ENCODE measurements at regions not wholly inside any gene's neighbourhood (a gene's known extent, or its start where the extent isn't known, plus 50 kb on each side); places are given as distances from the start of the nearest gene placed in this dataset.
A peak's percentile ranks its signal among the peaks of the same experiment; 100 is the strongest.
"Not testable (repeated sequence)": the region's sequence is repeated elsewhere in the genome, so short reads cannot be mapped to it uniquely, and the experiment has no call there.

GRCh38 chr4:100900945-100901344 lies 383.1 kb upstream of the EMCN start:
- H3K4me3 ChIP-seq (ENCODE audit: low read length); H3K4me1 ChIP-seq (ENCODE audit: control insufficient read depth, insufficient read depth, low read length); H3K27me3 ChIP-seq (ENCODE audit: control insufficient read depth, insufficient read depth); intact Hi-C loops (cut with DNase I); ATAC-seq; H3K27ac ChIP-seq (ENCODE audit: low read length); H3K9me3 ChIP-seq (ENCODE audit: control insufficient read depth, low read length); DNase-seq: not testable (repeated sequence)
- WGBS = 85% methylated on average over 5 of the region's 5 CpGs

- no peaks in the 10 kb centered on the region for H3K27me3 ChIP-seq (ENCODE audit: control insufficient read depth, insufficient read depth)
- no peaks in the 10 kb centered on the region for H3K4me1 ChIP-seq (ENCODE audit: control insufficient read depth, insufficient read depth, low read length)
- H3K27ac ChIP-seq (ENCODE audit: low read length) = no peak overlapping the region
- DNase-seq (no peak), ATAC-seq (no peak)
- intact Hi-C loops (cut with DNase I) = no loop called here
- no peaks in the 10 kb centered on the region for H3K9me3 ChIP-seq (ENCODE audit: control insufficient read depth, low read length)
- WGBS = 91% methylated on average over 11 of the region's 11 CpGs
- no peak overlapping the region for H3K4me3 ChIP-seq (ENCODE audit: low read length)
Measured at GRCh38 chr4:100900134-100900533, 382.3 kb upstream of the EMCN start.

GRCh38 chr4:100898844-100899243 lies 381.0 kb upstream of the EMCN start:
- DNase-seq (no peak), ATAC-seq (no peak)
- Histone ChIP-seq H3K27me3 (ENCODE audit: control insufficient read depth, insufficient read depth) (no peaks in the 10 kb centered on the region), H3K9me3 (ENCODE audit: control insufficient read depth, low read length) (no peaks in the 10 kb centered on the region), H3K27ac (ENCODE audit: low read length) (no peak overlapping the region), H3K4me3 (ENCODE audit: low read length) (no peak overlapping the region), H3K4me1 (ENCODE audit: control insufficient read depth, insufficient read depth, low read length) (no peaks in the 10 kb centered on the region)
- intact Hi-C loops (cut with DNase I) = no loop called here

DNA sequence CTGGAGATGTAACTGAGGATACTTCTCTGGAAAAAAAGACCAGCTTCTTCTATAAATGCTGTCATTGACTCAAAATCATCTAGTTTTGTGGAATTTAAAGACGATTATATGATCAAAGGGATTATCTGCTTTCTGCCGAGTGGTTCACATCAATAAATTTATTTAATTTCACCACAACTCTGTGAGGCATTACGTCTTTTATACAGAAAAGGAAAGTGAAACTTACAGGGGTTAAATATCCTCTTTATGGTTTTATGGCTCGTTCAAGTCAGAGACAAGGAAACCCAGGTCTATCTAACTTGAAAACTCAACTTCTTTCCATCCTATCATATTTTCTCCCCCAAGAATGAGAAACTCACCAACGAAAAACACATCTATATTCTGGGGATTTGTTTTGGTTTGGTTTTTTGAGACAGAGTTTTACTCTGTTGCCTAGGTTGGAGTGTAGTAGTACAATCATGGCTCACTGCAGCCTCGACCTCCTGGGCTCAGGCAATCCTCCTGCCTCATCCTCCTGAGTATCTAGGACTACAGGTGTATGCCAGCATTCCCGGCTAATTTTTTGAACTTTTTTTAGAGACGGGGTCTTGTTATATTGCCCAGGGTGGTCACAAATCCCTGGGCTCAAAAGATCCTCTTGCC lies 377.9 kb upstream of the EMCN start:
- Histone ChIP-seq H3K4me1 (ENCODE audit: control insufficient read depth, insufficient read depth, low read length) (no peaks in the 10 kb centered on the region), H3K27ac (ENCODE audit: low read length) (no peak overlapping the region), H3K27me3 (ENCODE audit: control insufficient read depth, insufficient read depth) (no peaks in the 10 kb centered on the region), H3K4me3 (ENCODE audit: low read length) (peak overlapping the region; percentile 60), H3K9me3 (ENCODE audit: control insufficient read depth, low read length) (no peaks in the 10 kb centered on the region)
- no peak for DNase-seq
- 59% methylated on average over 8 of the region's 8 CpGs for WGBS
- intact Hi-C loops (cut with DNase I) = no loop called here
- ATAC-seq = no peak

DNA sequence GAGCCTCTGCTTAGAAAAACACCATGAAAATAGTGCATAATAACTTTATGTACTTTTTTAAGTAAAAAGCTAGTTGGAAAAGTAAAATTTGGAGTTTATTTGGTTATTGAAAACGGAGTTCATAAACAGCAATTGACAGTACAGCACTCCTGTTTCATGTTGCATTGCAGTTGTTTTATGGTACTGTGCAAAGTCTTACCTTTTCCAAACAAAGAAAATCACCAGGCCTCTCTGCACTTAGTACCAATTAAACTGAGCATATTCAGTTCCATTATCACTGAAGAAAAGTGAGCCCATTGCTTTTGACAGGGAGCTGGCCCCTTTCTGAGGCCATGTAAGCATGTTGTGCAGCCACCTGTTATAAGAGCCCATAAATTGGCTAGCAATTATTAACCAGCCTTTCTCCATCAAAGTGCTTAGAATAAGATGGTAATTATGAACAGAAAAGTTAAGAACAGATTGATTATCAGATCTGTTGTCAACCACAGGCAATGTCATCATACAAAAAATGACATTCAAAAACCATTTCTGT lies 376.6 kb upstream of the EMCN start:
- WGBS = 79% methylated on average over 1 of the region's 1 CpG

GRCh38 chr4:100891808-100892207 lies 374.0 kb upstream of the EMCN start:
- DNase-seq (no peak), ATAC-seq (no peak)
- H3K4me1 ChIP-seq (ENCODE audit: control insufficient read depth, insufficient read depth, low read length) = no peaks in the 10 kb centered on the region
- no peaks in the 10 kb centered on the region for H3K27me3 ChIP-seq (ENCODE audit: control insufficient read depth, insufficient read depth)
- H3K4me3 ChIP-seq (ENCODE audit: low read length) = no peak overlapping the region
- intact Hi-C loops (cut with DNase I) = no loop called here
- WGBS = 81% methylated on average over 2 of the region's 2 CpGs
- no peaks in the 10 kb centered on the region for H3K9me3 ChIP-seq (ENCODE audit: control insufficient read depth, low read length)
- no peak overlapping the region for H3K27ac ChIP-seq (ENCODE audit: low read length)

More for the DNA sequence above, 376.6 kb upstream of the EMCN start:
- no peak overlapping the region for H3K27ac ChIP-seq (ENCODE audit: low read length)
- ATAC-seq (no peak), DNase-seq (no peak)
- H3K4me1 ChIP-seq (ENCODE audit: control insufficient read depth, insufficient read depth, low read length) = no peaks in the 10 kb centered on the region
- H3K9me3 ChIP-seq (ENCODE audit: control insufficient read depth, low read length) = no peaks in the 10 kb centered on the region
- no peak overlapping the region for H3K4me3 ChIP-seq (ENCODE audit: low read length)
- intact Hi-C loops (cut with DNase I) = no loop called here
- no peaks in the 10 kb centered on the region for H3K27me3 ChIP-seq (ENCODE audit: control insufficient read depth, insufficient read depth)

GRCh38 chr4:100889898-100890297 lies 372.1 kb upstream of the EMCN start:
- no peaks in the 10 kb centered on the region for H3K9me3 ChIP-seq (ENCODE audit: control insufficient read depth, low read length)
- H3K27ac ChIP-seq (ENCODE audit: low read length) = no peak overlapping the region
- H3K4me3 ChIP-seq (ENCODE audit: low read length) = no peak overlapping the region
- ATAC-seq (no peak), DNase-seq (no peak)
- intact Hi-C loops (cut with DNase I) = no loop called here
- no peaks in the 10 kb centered on the region for H3K27me3 ChIP-seq (ENCODE audit: control insufficient read depth, insufficient read depth)
- H3K4me1 ChIP-seq (ENCODE audit: control insufficient read depth, insufficient read depth, low read length) = no peaks in the 10 kb centered on the region

DNA sequence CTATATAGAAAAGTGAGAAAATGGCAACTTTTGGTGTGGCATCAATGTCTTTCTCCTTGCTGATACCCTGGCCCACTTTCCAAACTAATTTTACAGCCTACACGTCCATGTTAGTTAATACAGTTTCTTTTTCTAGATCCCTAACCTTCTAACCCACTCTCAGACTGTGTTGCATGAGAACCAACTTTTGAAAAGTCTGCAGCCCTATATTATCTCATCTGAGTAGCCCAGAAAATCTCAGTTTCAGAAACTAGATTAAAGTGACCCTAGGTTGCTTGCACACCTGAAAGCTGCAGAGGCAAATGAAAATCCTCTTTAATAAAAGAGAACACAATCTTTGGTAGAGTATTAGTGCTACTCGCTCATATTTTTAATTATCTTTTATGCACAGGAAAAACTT lies 371.6 kb upstream of the EMCN start:
- Histone ChIP-seq H3K27ac (ENCODE audit: low read length) (no peak overlapping the region), H3K4me3 (ENCODE audit: low read length) (no peak overlapping the region), H3K4me1 (ENCODE audit: control insufficient read depth, insufficient read depth, low read length) (no peaks in the 10 kb centered on the region), H3K9me3 (ENCODE audit: control insufficient read depth, low read length) (no peaks in the 10 kb centered on the region), H3K27me3 (ENCODE audit: control insufficient read depth, insufficient read depth) (no peaks in the 10 kb centered on the region)
- intact Hi-C loops (cut with DNase I) = no loop called here
- DNase-seq = no peak
- WGBS = 73% methylated on average over 2 of the region's 2 CpGs
- no peak for ATAC-seq

- Histone ChIP-seq H3K27ac (ENCODE audit: low read length) (no peak overlapping the region), H3K4me1 (ENCODE audit: control insufficient read depth, insufficient read depth, low read length) (no peaks in the 10 kb centered on the region), H3K4me3 (ENCODE audit: low read length) (no peak overlapping the region), H3K27me3 (ENCODE audit: control insufficient read depth, insufficient read depth) (no peaks in the 10 kb centered on the region), H3K9me3 (ENCODE audit: control insufficient read depth, low read length) (no peaks in the 10 kb centered on the region)
- DNase-seq (no peak), ATAC-seq (no peak)
- intact Hi-C loops (cut with DNase I) = no loop called here
Measured at GRCh38 chr4:100882661-100883060, 364.8 kb upstream of the EMCN start.

DNA sequence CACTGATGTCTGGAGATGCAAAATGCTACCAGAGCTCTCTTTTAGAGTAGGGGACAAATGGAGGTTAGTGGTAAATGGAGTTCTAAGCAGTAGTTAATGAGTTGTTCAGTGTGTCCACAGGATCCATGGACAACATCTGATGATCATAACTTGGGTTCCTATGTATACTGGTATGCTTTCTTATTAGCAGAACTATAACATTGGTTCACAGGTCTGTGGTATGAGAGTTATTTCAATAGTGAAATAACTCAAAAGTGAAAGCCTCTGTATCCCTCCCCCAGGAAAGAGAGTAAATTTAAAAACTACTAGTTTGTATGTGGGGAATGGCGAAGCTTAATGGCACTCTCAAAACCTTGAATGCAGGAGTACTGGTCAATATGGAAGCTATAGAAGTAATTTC lies 363.5 kb upstream of the EMCN start:
- intact Hi-C loops (cut with DNase I) = no loop called here
- Histone ChIP-seq H3K27me3 (ENCODE audit: control insufficient read depth, insufficient read depth) (no peaks in the 10 kb centered on the region), H3K4me1 (ENCODE audit: control insufficient read depth, insufficient read depth, low read length) (no peaks in the 10 kb centered on the region), H3K9me3 (ENCODE audit: control insufficient read depth, low read length) (no peaks in the 10 kb centered on the region), H3K27ac (ENCODE audit: low read length) (no peak overlapping the region), H3K4me3 (ENCODE audit: low read length) (no peak overlapping the region)
- 95% methylated on average over 1 of the region's 1 CpG for WGBS
- ATAC-seq (no peak), DNase-seq (no peak)

DNA sequence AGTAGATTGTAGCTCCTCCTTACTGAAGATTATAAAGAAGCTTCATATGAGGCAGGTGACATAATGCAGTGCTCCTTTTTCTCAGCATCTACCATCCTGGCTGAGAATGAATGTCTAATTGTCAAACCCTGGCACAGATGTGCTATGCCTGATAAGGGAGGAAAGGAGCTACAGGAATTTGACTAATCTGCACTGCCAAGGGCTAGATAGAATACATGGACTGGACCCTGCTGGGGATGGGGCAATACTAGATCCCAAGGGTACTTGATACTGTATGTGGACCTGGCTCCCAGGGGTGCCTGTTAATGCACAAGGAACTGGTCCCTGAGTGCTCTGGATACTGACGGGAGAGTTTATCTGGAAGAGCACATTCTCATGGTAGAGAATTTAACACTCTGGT lies 362.2 kb upstream of the EMCN start:
- WGBS = 70% methylated on average over 1 of the region's 1 CpG
- Histone ChIP-seq H3K9me3 (ENCODE audit: control insufficient read depth, low read length) (no peaks in the 10 kb centered on the region), H3K27me3 (ENCODE audit: control insufficient read depth, insufficient read depth) (no peaks in the 10 kb centered on the region), H3K27ac (ENCODE audit: low read length) (no peak overlapping the region), H3K4me3 (ENCODE audit: low read length) (no peak overlapping the region), H3K4me1 (ENCODE audit: control insufficient read depth, insufficient read depth, low read length) (no peaks in the 10 kb centered on the region)
- intact Hi-C loops (cut with DNase I) = no loop called here
- no peak for ATAC-seq
- DNase-seq = no peak

DNA sequence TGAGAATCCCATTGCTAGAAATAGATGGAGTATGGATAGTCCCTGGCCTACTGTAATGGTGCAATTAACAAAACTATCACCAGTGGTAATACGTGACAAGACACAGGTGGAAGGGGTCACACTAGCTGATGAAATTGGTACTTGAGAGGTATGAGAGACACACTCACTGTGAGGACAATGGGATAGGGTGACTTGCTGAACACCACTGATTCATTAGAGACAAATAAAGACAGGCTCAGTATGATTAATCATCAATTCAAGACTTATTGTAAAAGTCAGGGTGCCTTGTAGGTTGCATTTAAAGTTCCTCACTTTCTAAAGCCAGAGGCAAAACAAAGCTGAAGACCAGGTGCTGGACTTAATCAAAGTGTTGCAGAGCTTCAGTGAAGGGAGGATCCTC lies 361.6 kb upstream of the EMCN start:
- 97% methylated on average over 1 of the region's 1 CpG for WGBS
- no peak overlapping the region for H3K4me3 ChIP-seq (ENCODE audit: low read length)
- H3K9me3 ChIP-seq (ENCODE audit: control insufficient read depth, low read length) = no peaks in the 10 kb centered on the region
- DNase-seq (no peak), ATAC-seq (no peak)
- no peaks in the 10 kb centered on the region for H3K4me1 ChIP-seq (ENCODE audit: control insufficient read depth, insufficient read depth, low read length)
- no peaks in the 10 kb centered on the region for H3K27me3 ChIP-seq (ENCODE audit: control insufficient read depth, insufficient read depth)
- intact Hi-C loops (cut with DNase I) = no loop called here
- no peak overlapping the region for H3K27ac ChIP-seq (ENCODE audit: low read length)
